ENCODE measurements at regions not wholly inside any gene's neighbourhood (a gene's known extent, or its start where the extent isn't known, plus 50 kb on each side); places are given as distances from the start of the nearest gene placed in this dataset.

- DNase-seq, result no peak
These were observed 160.0 kb downstream of the NDUFA10 start for GRCh38 chr2:239865059-239865639.

- DNase-seq, result no peak
These were observed 160.7 kb downstream of the NDUFA10 start for GRCh38 chr2:239864247-239865058.

- DNase-seq, result no peak
These were observed 162.5 kb downstream of the NDUFA10 start for GRCh38 chr2:239862613-239863012.

- DNase-seq, result no peak
These were observed 167.0 kb downstream of the NDUFA10 start for GRCh38 chr2:239858179-239858578.

GRCh38 chr2:239857591-239857990, 167.6 kb downstream of the NDUFA10 start:
- no peak for DNase-seq

- no peak for DNase-seq
These were observed 168.4 kb downstream of the NDUFA10 start for GRCh38 chr2:239856620-239857285.

GRCh38 chr2:239855863-239856587, 169.1 kb downstream of the NDUFA10 start:
- no peak for DNase-seq

GRCh38 chr2:239854596-239854995, 170.5 kb downstream of the NDUFA10 start:
- DNase-seq, result no peak

GRCh38 chr2:239853706-239854327, 171.3 kb downstream of the NDUFA10 start:
- DNase-seq, result no peak

GRCh38 chr2:239853121-239853520, 172.0 kb downstream of the NDUFA10 start:
- no peak for DNase-seq

- DNase-seq, result no peak
These were observed 172.9 kb downstream of the NDUFA10 start for GRCh38 chr2:239852272-239852671.

- no peak for DNase-seq
These were observed 178.1 kb downstream of the NDUFA10 start for GRCh38 chr2:239846789-239847676.

- no peak for DNase-seq
These were observed 179.2 kb downstream of the NDUFA10 start for GRCh38 chr2:239845968-239846367.

GRCh38 chr2:239839306-239839705, 185.8 kb downstream of the NDUFA10 start:
- no peak for DNase-seq

- DNase-seq, result no peak
These were observed 188.9 kb downstream of the NDUFA10 start for GRCh38 chr2:239836021-239836765.

- no peak for DNase-seq
These were observed 190.1 kb downstream of the NDUFA10 start for GRCh38 chr2:239835056-239835455.

GRCh38 chr2:239834143-239834542, 191.0 kb downstream of the NDUFA10 start:
- DNase-seq, result no peak

- no peak for DNase-seq
These were observed 191.7 kb downstream of the NDUFA10 start for GRCh38 chr2:239833269-239834109.

GRCh38 chr2:239832490-239833268, 192.5 kb downstream of the NDUFA10 start:
- DNase-seq, result no peak
